K562 (cell line): ENCODE measurements at regions not wholly inside any gene's neighbourhood (a gene's known extent, or its start where the extent isn't known, plus 50 kb on each side); places are given as distances from the start of the nearest gene placed in this dataset.
A peak's percentile ranks its signal among the peaks of the same experiment; 100 is the strongest.

ENCODE experiments used
- ATAC-seq: fragments of 200-7000 bp; cut with Tn5 transposase; 3 replicates; pipeline ENCODE4 v1.9.1; 2020; ENCODE audit warnings: moderate library complexity
- BruUV-seq: library from RNA; stranded (reverse); fragments of 400-500 nt; replicated peaks from 2 replicates; lab custom pipeline; 2021; lab: Mats Ljungman, UMichigan
- CTCF ChIA-PET: fragments of 300-600 bp; formaldehyde crosslinking; extraction: SDS; loops from one replicate; lab custom pipeline; 2021; ENCODE audit warnings: low intra/inter-chr PET ratio; lab: Yijun Ruan, JAX
- POLR2A ChIA-PET: fragments of 300-600, 350-650 bp; sonication (Branson Sonifier 250); formaldehyde crosslinking; extraction: SDS; loops from one replicate; lab custom pipeline; 2021; ENCODE audit warnings: antibody characterized with exemption, inconsistent platforms; lab: Yijun Ruan, JAX
- DNase-seq, 4 experiments: peaks; one replicate each; pipeline versions ENCODE4 v3.0.0 to v3.0.0-alpha.2; 2011 to 2018; ENCODE audit warnings: low spot score in 3 of 4, mixed read lengths in 3 of 4; ENCODE audit errors: extremely low read depth in 1 of 4
- FAIRE-seq: peaks from 2 replicates; lab custom pipeline; 2011; peaks lifted over from hg19 to GRCh38; lab: Jason Lieb, UNC
- H2AFZ ChIP-seq: 2 replicates; pipeline ENCODE4 v1.6.0; 2011; ENCODE audit warnings: low read depth, low read length, control low read depth, inconsistent platforms
- H3K27ac ChIP-seq: fragments of 200-600 bp; 3 replicates; pipeline ENCODE4 v1.8.0; 2011; ENCODE audit warnings: low read depth, mild to moderate bottlenecking, control low read depth, inconsistent platforms, low read length, moderate library complexity, mixed read lengths; ENCODE audit errors: extremely low read depth
- H3K27me3 ChIP-seq, 2 experiments: fragments of 300-600 bp in 1 of 2; 2 replicates in 1 of 2; 3 replicates in 1 of 2; pipeline versions ENCODE4 v1.6.0 to v1.8.0; 2011; ENCODE audit warnings: inconsistent platforms in 2 of 2, low read length in 2 of 2, mild to moderate bottlenecking in 1 of 2, mixed read lengths in 1 of 2, moderate library complexity in 1 of 2; ENCODE audit not compliant: control insufficient read depth in 2 of 2, insufficient read depth in 2 of 2
- H3K36me3 ChIP-seq: fragments of 300-600 bp; 3 replicates; pipeline ENCODE4 v1.8.0; 2011; ENCODE audit warnings: mild to moderate bottlenecking, low read length, inconsistent platforms; ENCODE audit not compliant: control insufficient read depth, insufficient read depth
- H3K4me1 ChIP-seq, 2 experiments: fragments of 200-600 bp in 1 of 2; replicated peaks in 1 of 2; 2 replicates in 1 of 2; 3 replicates in 1 of 2; pipeline versions ENCODE4 v1.5.1 to v1.8.0; 2011; ENCODE audit warnings: inconsistent platforms in 2 of 2, low read length in 2 of 2, mild to moderate bottlenecking in 1 of 2, mixed read lengths in 1 of 2, moderate library complexity in 1 of 2; ENCODE audit not compliant: control insufficient read depth in 2 of 2, insufficient read depth in 2 of 2
- H3K4me2 ChIP-seq: 2 replicates; pipeline ENCODE4 v1.6.1; 2011; ENCODE audit warnings: low read length, control low read depth, inconsistent platforms, mixed read lengths; ENCODE audit not compliant: insufficient read depth
- H3K4me3 ChIP-seq: fragments of 200-600 bp; sonication (generic), shearing (Covaris generic); 2 replicates; pipeline ENCODE4 v1.5.1; 2016; ENCODE audit warnings: control low read depth, inconsistent platforms
- H3K79me2 ChIP-seq: fragments of 200-600 bp; 3 replicates; pipeline ENCODE4 v1.8.0; 2011; ENCODE audit warnings: low read length, inconsistent platforms; ENCODE audit not compliant: control insufficient read depth, insufficient read depth
- H3K9ac ChIP-seq, 2 experiments: 2 replicates each; pipeline versions ENCODE4 v1.6.0 to v1.6.1; 2011; ENCODE audit warnings: low read depth in 2 of 2, low read length in 2 of 2, control low read depth in 1 of 2, inconsistent platforms in 1 of 2, mild to moderate bottlenecking in 1 of 2, mixed read lengths in 1 of 2; ENCODE audit not compliant: insufficient read depth in 1 of 2
- H3K9me1 ChIP-seq: one replicate; pipeline ENCODE4 v1.6.0; 2011; ENCODE audit warnings: inconsistent platforms, mild to moderate bottlenecking, low read length, moderate library complexity; ENCODE audit not compliant: control insufficient read depth, insufficient read depth
- H3K9me3 ChIP-seq: replicated peaks from 2 replicates; pipeline ENCODE4 v1.5.1; 2011; ENCODE audit warnings: low read depth, low read length, inconsistent platforms; ENCODE audit not compliant: control insufficient read depth, insufficient read depth
- H4K20me1 ChIP-seq: replicated peaks from 2 replicates; pipeline ENCODE4 v1.6.1; 2011; ENCODE audit warnings: low read length, inconsistent platforms, mixed read lengths; ENCODE audit not compliant: control insufficient read depth, insufficient read depth
- FOXA3 ChIP-seq, 2 experiments: fragments of 450-650 bp in 1 of 2; sonication (generic) in 1 of 2; formaldehyde crosslinking; IDR thresholded peaks in 1 of 2; conservative IDR thresholded peaks in 1 of 2; 2 replicates each; pipeline versions ENCODE4 v1.4.0 to v1.8.0; 2020 to 2022; ENCODE audit warnings: mild to moderate bottlenecking in 2 of 2, missing genetic modification reagents in 1 of 2
- L3MBTL2 ChIP-seq: fragments of 450-650 bp; IDR thresholded peaks from 2 replicates; pipeline ENCODE4 v1.6.1; 2016; ENCODE audit warnings: mild to moderate bottlenecking, moderate library complexity
- NR2C1 ChIP-seq, 2 experiments: fragments of 450-650 bp; IDR thresholded peaks; 2 replicates each; pipeline ENCODE4 v1.6.1; 2017; ENCODE audit warnings: mild to moderate bottlenecking in 2 of 2, antibody characterized with exemption in 1 of 2, inconsistent platforms in 1 of 2, missing compliant biosample characterization in 1 of 2, missing genetic modification characterization in 1 of 2
- RB1 ChIP-seq: fragments of 450-650 bp; IDR thresholded peaks from 2 replicates; pipeline ENCODE4 v1.6.1; 2017; ENCODE audit warnings: low read depth, mild to moderate bottlenecking
- RBFOX2 ChIP-seq: fragments of 200-400 bp; formaldehyde crosslinking; IDR thresholded peaks from 2 replicates; pipeline ENCODE4 v1.6.1; 2017; ENCODE audit warnings: low read depth, mild to moderate bottlenecking, low read length, moderate library complexity
- RCOR1 ChIP-seq, 2 experiments: IDR thresholded peaks; 2 replicates each; pipeline ENCODE4 v1.6.1; 2012; ENCODE audit warnings: low read depth in 2 of 2, low read length in 2 of 2, borderline replicate concordance in 1 of 2, improper control_type of control experiment in 1 of 2
- ZNF239 ChIP-seq: fragments of 250-450 bp; sonication (Bioruptor Pico); IDR thresholded peaks from 2 replicates; pipeline ENCODE4 v1.4.0; 2020; ENCODE audit warnings: mild to moderate bottlenecking
- WGBS: fragments of 100-300 bp; shearing (Covaris generic); methylation state at CpG from one replicate; pipeline ENCODE4 v1.1.6; 2016; ENCODE audit warnings: low coverage, mixed read lengths; ENCODE audit not compliant: insufficient coverage; ENCODE audit errors: missing lambda C conversion rate; 5-methylcytosine and 5-hydroxymethylcytosine counted together
- in situ Hi-C: fragments of 300-500 bp; cut with MboI; formaldehyde crosslinking; loops from 4 replicates; pipeline ENCODE4 v1.15.0; 2018; ENCODE audit warnings: inconsistent platforms, mixed read lengths
- intact Hi-C: fragments of 100-400 bp; cut with micrococcal nuclease; formaldehyde crosslinking; loops from 2 replicates; pipeline ENCODE4 v1.14.2; 2022

GRCh38 chr12:47369085-47369484 is 289.3 kb upstream of the AMIGO2 start:
- Histone ChIP-seq H3K36me3 (no peaks in the 10 kb centered on the region), H3K4me2 (no peak overlapping the region), H3K27ac (no peak overlapping the region), H3K9me1 (no peaks in the 10 kb centered on the region), H3K79me2 (no peaks in the 10 kb centered on the region), H3K4me3 (no peak overlapping the region)
- intact Hi-C loops (no loop called here), in situ Hi-C loops (no loop called here)
- ATAC-seq: no peak
- WGBS: 39% methylated on average over 4 of the region's 4 CpGs
- POLR2A ChIA-PET: interaction anchor here (0.6 to 1.2 kb wide), 2 partner anchors 290 to 335 kb away, joined by 3 to 5 read pairs; partner anchors contain the start of genes AMIGO2 and PCED1B
- DNase-seq: no peak
- TF ChIP-seq FOXA3 (CRISPR knock-in tag; conservative IDR thresholded peaks at IDR 0.05 in 1 of 2, IDR thresholded peaks at IDR 0.05 in 1 of 2) (no peak), RBFOX2 (no peak), NR2C1 (IDR thresholded peaks at IDR 0.05) (no peak), NR2C1 (tag; IDR thresholded peaks at IDR 0.05) (no peak), L3MBTL2 (0 out of 2 replicates have a peak, but pooled peaks have one; percentile 20)
- TF ChIP-seq, all 486 proteins: peak for 1
- no peaks in the 10 kb centered on the region for H4K20me1 ChIP-seq
- no peaks in the 10 kb centered on the region for H3K27me3 ChIP-seq
- FAIRE-seq: no peak
- no peak overlapping the region for H3K9ac ChIP-seq
- peaks cover 0 to 5% of the 10 kb centered on the region in 2 experiments; a peak in 1 of 5 replicates for H3K4me1 ChIP-seq
- H3K9me3 ChIP-seq: no peaks in the 10 kb centered on the region
- H2AFZ ChIP-seq: no peak overlapping the region
- CTCF ChIA-PET: no interaction called here
- no TSS peak for BruUV-seq

- ATAC-seq: peak; percentile 43
- Histone ChIP-seq H3K27ac (no peak overlapping the region), H3K79me2 (no peaks in the 10 kb centered on the region), H3K4me3 (no peak overlapping the region), H3K4me1 (peaks cover 0 to 5% of the 10 kb centered on the region in 2 experiments; a peak in 1 of 5 replicates), H4K20me1 (no peaks in the 10 kb centered on the region), H2AFZ (no peak overlapping the region), H3K9ac (no peak overlapping the region), H3K9me1 (no peaks in the 10 kb centered on the region), H3K27me3 (no peaks in the 10 kb centered on the region), H3K9me3 (no peaks in the 10 kb centered on the region), H3K36me3 (no peaks in the 10 kb centered on the region), H3K4me2 (no peak overlapping the region)
- no TSS peak for BruUV-seq
- FAIRE-seq: no peak
- CTCF ChIA-PET: no interaction called here
- intact Hi-C loops: no loop called here
- POLR2A ChIA-PET: interaction anchor here (0.6 to 1.2 kb wide), 4 partner anchors 10 to 334 kb away, joined by 3 to 5 read pairs (median 4); no protein-coding TSS in a partner anchor
- no peak for DNase-seq
- TF ChIP-seq RB1 (no peak), ZNF239 (no peak), RCOR1 (IDR thresholded peaks at IDR 0.05; ENCODE audit: borderline replicate concordance in 1 of 2, low read depth in 2 of 2, low read length in 2 of 2) (0 out of 4 replicates have a peak, but pooled peaks of 1 of the 2 experiments have one; percentile 3)
- WGBS: 55% methylated on average over 6 of the region's 6 CpGs
- in situ Hi-C loops: no loop called here
These were observed 288.3 kb upstream of the AMIGO2 start for GRCh38 chr12:47367912-47368537.
